PC-9 (cell line): ENCODE measurements at regions not wholly inside any gene's neighbourhood (a gene's known extent, or its start where the extent isn't known, plus 50 kb on each side); places are given as distances from the start of the nearest gene placed in this dataset.

Experiments
- EZH2 ChIP-seq: fragments of 200-600 bp; sonication (generic); IDR thresholded peaks from 2 replicates; pipeline ENCODE4 v1.8.0; 2017; ENCODE audit warnings: antibody characterized with exemption, low read depth
- TF ChIP-seq, protein P1 (sequence below): fragments of 200-600 bp; sonication (generic); conservative IDR thresholded peaks from 2 replicates; pipeline ENCODE4 v1.6.1; 2017; ENCODE audit warnings: mixed run types, antibody characterized with exemption, mild to moderate bottlenecking, moderate library complexity

DNA sequence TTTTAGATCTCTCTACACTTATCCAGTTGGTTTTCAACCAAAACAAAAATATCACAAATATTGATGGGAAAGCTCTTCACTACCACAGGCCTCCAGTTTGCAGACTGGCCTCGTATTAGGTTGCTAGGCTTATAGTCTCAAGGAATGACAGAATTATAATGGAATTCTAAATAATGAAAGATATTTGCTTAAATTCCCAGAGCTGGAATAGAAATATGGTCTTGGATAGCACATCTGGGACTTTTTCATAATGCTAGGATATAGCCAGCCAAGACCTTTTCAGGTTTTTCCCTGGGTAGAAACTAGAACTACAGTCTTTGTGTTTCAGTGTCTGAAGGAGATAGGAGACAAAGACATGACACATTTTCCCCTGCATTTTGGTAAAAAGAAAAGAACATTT lies 121.9 kb upstream of the STAC start:
- no peak for TF ChIP-seq EZH2
- TF ChIP-seq, protein P1, sequence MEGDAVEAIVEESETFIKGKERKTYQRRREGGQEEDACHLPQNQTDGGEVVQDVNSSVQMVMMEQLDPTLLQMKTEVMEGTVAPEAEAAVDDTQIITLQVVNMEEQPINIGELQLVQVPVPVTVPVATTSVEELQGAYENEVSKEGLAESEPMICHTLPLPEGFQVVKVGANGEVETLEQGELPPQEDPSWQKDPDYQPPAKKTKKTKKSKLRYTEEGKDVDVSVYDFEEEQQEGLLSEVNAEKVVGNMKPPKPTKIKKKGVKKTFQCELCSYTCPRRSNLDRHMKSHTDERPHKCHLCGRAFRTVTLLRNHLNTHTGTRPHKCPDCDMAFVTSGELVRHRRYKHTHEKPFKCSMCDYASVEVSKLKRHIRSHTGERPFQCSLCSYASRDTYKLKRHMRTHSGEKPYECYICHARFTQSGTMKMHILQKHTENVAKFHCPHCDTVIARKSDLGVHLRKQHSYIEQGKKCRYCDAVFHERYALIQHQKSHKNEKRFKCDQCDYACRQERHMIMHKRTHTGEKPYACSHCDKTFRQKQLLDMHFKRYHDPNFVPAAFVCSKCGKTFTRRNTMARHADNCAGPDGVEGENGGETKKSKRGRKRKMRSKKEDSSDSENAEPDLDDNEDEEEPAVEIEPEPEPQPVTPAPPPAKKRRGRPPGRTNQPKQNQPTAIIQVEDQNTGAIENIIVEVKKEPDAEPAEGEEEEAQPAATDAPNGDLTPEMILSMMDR = no peak
